Endodermal cell (in vitro differentiated cells): ENCODE measurements at regions not wholly inside any gene's neighbourhood (a gene's known extent, or its start where the extent isn't known, plus 50 kb on each side); places are given as distances from the start of the nearest gene placed in this dataset.
"Not testable (repeated sequence)": the region's sequence is repeated elsewhere in the genome, so short reads cannot be mapped to it uniquely, and the experiment has no call there.

Experiments
- DNase-seq: peaks from one replicate; pipeline ENCODE4 v3.0.0-alpha.2; 2017
- H3K27ac ChIP-seq: 2 replicates; pipeline ENCODE4 v1.5.1; 2013; ENCODE audit warnings: mild to moderate bottlenecking, low read depth, low read length, moderate library complexity
- H3K27me3 ChIP-seq: 2 replicates; pipeline ENCODE4 v1.6.1; 2013; ENCODE audit warnings: mild to moderate bottlenecking, low read length, moderate library complexity; ENCODE audit not compliant: insufficient read depth, control insufficient read depth, poor library complexity, severe bottlenecking
- H3K36me3 ChIP-seq: 2 replicates; pipeline ENCODE4 v1.7.0; 2013; ENCODE audit warnings: mild to moderate bottlenecking, low read length, moderate library complexity; ENCODE audit not compliant: control insufficient read depth, insufficient read depth
- H3K4me1 ChIP-seq: one replicate; pipeline ENCODE4 v1.7.0; 2013; ENCODE audit warnings: low read length; ENCODE audit not compliant: control insufficient read depth, insufficient read depth
- H3K4me3 ChIP-seq: 2 replicates; pipeline ENCODE4 v1.5.1; 2013; ENCODE audit warnings: mild to moderate bottlenecking, low read length, moderate library complexity
- H3K9ac ChIP-seq: 2 replicates; pipeline ENCODE4 v1.6.1; 2013; ENCODE audit warnings: mild to moderate bottlenecking, low read length, moderate library complexity; ENCODE audit not compliant: poor library complexity, severe bottlenecking; ENCODE audit errors: extremely low read depth
- H3K9me3 ChIP-seq: 2 replicates; pipeline ENCODE4 v1.6.1; 2013; ENCODE audit warnings: mild to moderate bottlenecking, low read length, moderate library complexity; ENCODE audit not compliant: control insufficient read depth
- H3K27ac Mint-ChIP-seq: 2 replicates; pipeline ENCODE4 v1.8.0; 2020; ENCODE audit warnings: mixed read lengths
- H3K27me3 Mint-ChIP-seq: 2 replicates; pipeline ENCODE4 v1.8.0; 2021; ENCODE audit warnings: mild to moderate bottlenecking, mixed read lengths; ENCODE audit not compliant: insufficient read depth
- H3K36me3 Mint-ChIP-seq: 2 replicates; pipeline ENCODE4 v1.8.0; 2020; ENCODE audit warnings: low read depth, mixed read lengths
- H3K4me1 Mint-ChIP-seq: 2 replicates; pipeline ENCODE4 v1.8.0; 2020; ENCODE audit warnings: mixed read lengths
- H3K4me3 Mint-ChIP-seq: 2 replicates; pipeline ENCODE4 v1.8.0; 2020; ENCODE audit warnings: mild to moderate bottlenecking, moderate library complexity, mixed read lengths
- H3K9me3 Mint-ChIP-seq: 2 replicates; pipeline ENCODE4 v1.8.0; 2020; ENCODE audit warnings: mild to moderate bottlenecking, mixed read lengths
- CTCF ChIP-seq: fragments of 200-600 bp; sonication (generic); conservative IDR thresholded peaks from 2 replicates; pipeline ENCODE4 v1.5.0; 2021; ENCODE audit warnings: antibody characterized with exemption, mild to moderate bottlenecking
- WGBS, 2 experiments: methylation state at CpG; one replicate each; pipeline versions ENCODE4 v1.1.5 to v1.1.7; 2013; ENCODE audit warnings: missing lambda C conversion rate in 2 of 2, mixed read lengths in 1 of 2; ENCODE audit not compliant: insufficient coverage in 1 of 2, insufficient read length in 1 of 2; 5-methylcytosine and 5-hydroxymethylcytosine counted together

GRCh38 chr2:201542291-201542690 lies 90.8 kb downstream of the STRADB start:
- Histone ChIP-seq H3K4me3 (no peak overlapping the region), H3K9me3 (no peaks in the 10 kb centered on the region), H3K4me1 (no peaks in the 10 kb centered on the region), H3K27me3 (no peaks in the 10 kb centered on the region), H3K9ac (no peak overlapping the region), H3K27ac (no peak overlapping the region), H3K36me3 (no peaks in the 10 kb centered on the region)
- Mint-ChIP-seq H3K27ac (no peak overlapping the region), H3K36me3 (no peaks in the 10 kb centered on the region), H3K9me3 (no peaks in the 10 kb centered on the region), H3K4me1 (no peaks in the 10 kb centered on the region), H3K4me3 (no peak overlapping the region), H3K27me3 (no peaks in the 10 kb centered on the region)
- no peak for TF ChIP-seq CTCF
- no peak for DNase-seq

- not testable (repeated sequence) for H3K4me1 Mint-ChIP-seq, H3K36me3 Mint-ChIP-seq, H3K4me3 ChIP-seq, H3K9me3 ChIP-seq, H3K36me3 ChIP-seq, H3K27ac Mint-ChIP-seq, H3K9ac ChIP-seq, H3K27ac ChIP-seq, H3K4me3 Mint-ChIP-seq, DNase-seq, H3K27me3 Mint-ChIP-seq, H3K9me3 Mint-ChIP-seq, H3K4me1 ChIP-seq, H3K27me3 ChIP-seq
- WGBS, 2 experiments = 72% methylated on average over 3 of the region's 3 CpGs; no CpG with 5 or more reads in 1 of the 2 experiments
These were observed 87.7 kb downstream of the STRADB start for GRCh38 chr2:201539271-201539670.

- no peaks in the 10 kb centered on the region for H3K4me1 ChIP-seq
- TF ChIP-seq CTCF = no peak
- Mint-ChIP-seq H3K9me3 (no peaks in the 10 kb centered on the region), H3K4me1 (no peaks in the 10 kb centered on the region), H3K27me3 (no peaks in the 10 kb centered on the region), H3K27ac (no peak overlapping the region), H3K4me3 (no peak overlapping the region), H3K36me3 (no peaks in the 10 kb centered on the region)
- no peak overlapping the region for H3K9ac ChIP-seq
- WGBS, 2 experiments = 81% methylated on average over 1 of the region's 1 CpG; no CpG with 5 or more reads in 1 of the 2 experiments
- H3K36me3 ChIP-seq = no peaks in the 10 kb centered on the region
- peaks cover 7% of the 10 kb centered on the region for H3K9me3 ChIP-seq
- DNase-seq = no peak
- no peak overlapping the region for H3K4me3 ChIP-seq
- H3K27ac ChIP-seq = no peak overlapping the region
- H3K27me3 ChIP-seq = no peaks in the 10 kb centered on the region
These were observed 86.5 kb downstream of the STRADB start for GRCh38 chr2:201538025-201538424.

GRCh38 chr2:201536754-201537153 lies 85.2 kb downstream of the STRADB start:
- no peaks in the 10 kb centered on the region for H3K36me3 Mint-ChIP-seq
- H3K4me1 Mint-ChIP-seq = no peaks in the 10 kb centered on the region
- no peak for DNase-seq
- H3K27me3 Mint-ChIP-seq = no peaks in the 10 kb centered on the region
- Histone ChIP-seq H3K27ac (no peak overlapping the region), H3K36me3 (no peaks in the 10 kb centered on the region), H3K4me1 (no peaks in the 10 kb centered on the region), H3K9me3 (peaks cover 10% of the 10 kb centered on the region), H3K9ac (no peak overlapping the region), H3K4me3 (no peak overlapping the region), H3K27me3 (no peaks in the 10 kb centered on the region)
- no peak overlapping the region for H3K27ac Mint-ChIP-seq
- H3K9me3 Mint-ChIP-seq = peaks cover 2% of the 10 kb centered on the region
- no peak for TF ChIP-seq CTCF
- WGBS, 2 experiments = 57 to 91% methylated on average over 1 of the region's 1 CpG
- H3K4me3 Mint-ChIP-seq = no peak overlapping the region
